ENCODE measurements at regions not wholly inside any gene's neighbourhood (a gene's known extent, or its start where the extent isn't known, plus 50 kb on each side); places are given as distances from the start of the nearest gene placed in this dataset.
"Not testable (repeated sequence)": the region's sequence is repeated elsewhere in the genome, so short reads cannot be mapped to it uniquely, and the experiment has no call there.

DNA sequence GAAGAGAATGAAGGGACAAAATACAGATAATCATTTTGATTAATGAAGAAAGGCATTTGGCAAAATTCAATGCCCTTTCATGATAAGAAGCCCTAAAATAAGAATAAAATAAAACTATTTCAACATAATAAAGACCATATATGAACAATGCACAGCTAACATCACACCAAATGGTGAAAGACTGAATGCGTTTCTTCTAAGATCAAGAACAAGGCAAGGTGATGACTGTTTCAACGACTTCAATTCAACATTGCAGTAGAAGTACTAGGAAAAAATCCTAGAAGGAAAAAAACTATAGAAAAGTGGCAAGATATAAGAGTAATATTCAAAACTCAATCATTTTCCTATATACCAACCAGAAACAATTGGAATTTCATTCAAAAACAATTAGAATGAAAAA, 280.1 kb upstream of the GRM7 start:
- no peak for DNase-seq (ENCODE audit: low spot score)

DNA sequence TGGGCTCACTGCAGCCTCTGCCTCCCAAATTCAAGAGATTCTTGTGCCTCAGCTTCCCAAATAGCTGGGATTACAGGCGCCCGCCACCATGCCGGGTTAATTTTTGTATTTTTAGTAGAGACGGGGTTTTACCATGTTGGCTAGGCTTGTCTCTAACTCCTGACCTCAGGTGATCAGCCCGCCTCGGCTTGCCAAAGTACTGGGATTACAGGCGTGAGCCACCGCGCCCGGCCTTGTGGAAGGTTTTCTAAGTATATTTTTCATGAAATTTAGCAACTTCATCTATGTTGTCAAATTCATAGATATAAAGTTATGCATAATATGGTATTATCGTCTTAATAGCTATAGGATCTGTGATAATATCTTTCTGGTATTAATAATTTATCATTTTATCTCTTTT, 275.6 kb upstream of the GRM7 start:
- no peak for DNase-seq (ENCODE audit: low spot score)

DNA sequence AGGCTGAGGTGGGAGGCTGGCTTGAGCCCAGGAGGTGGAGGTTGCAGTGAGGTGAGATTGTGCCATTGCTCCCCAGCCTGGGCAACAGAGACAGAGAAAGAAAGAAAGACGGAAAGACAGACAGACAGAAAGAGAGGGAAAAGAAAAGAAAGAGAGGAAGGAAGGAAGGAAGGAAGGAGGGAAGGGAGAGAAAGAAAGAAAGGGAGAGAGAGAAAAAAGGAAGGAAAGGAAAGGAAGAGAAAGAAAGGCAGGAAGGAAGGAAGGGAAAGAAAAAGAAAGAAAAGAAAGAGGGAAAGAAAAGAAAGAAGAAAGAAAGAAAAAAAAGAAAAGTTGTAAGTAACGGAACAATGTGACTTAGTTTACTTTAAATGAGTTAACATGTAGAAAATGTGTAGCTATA, 260.7 kb upstream of the GRM7 start:
- DNase-seq (ENCODE audit: low spot score), result no peak

GRCh38 chr3:6601374-6601773, 259.5 kb upstream of the GRM7 start:
- no peak for DNase-seq (ENCODE audit: low spot score)

GRCh38 chr3:6602329-6602728, 258.6 kb upstream of the GRM7 start:
- DNase-seq (ENCODE audit: low spot score), result no peak

GRCh38 chr3:6605227-6605626, 255.7 kb upstream of the GRM7 start:
- DNase-seq (ENCODE audit: low spot score), result no peak

- DNase-seq (ENCODE audit: low spot score), result no peak
Observed at GRCh38 chr3:6608843-6609242, 252.1 kb upstream of the GRM7 start.

- DNase-seq (ENCODE audit: low spot score), result no peak
Observed at GRCh38 chr3:6612034-6612616, 248.8 kb upstream of the GRM7 start.

GRCh38 chr3:6622260-6622659, 238.7 kb upstream of the GRM7 start:
- no peak for DNase-seq (ENCODE audit: low spot score)

DNA sequence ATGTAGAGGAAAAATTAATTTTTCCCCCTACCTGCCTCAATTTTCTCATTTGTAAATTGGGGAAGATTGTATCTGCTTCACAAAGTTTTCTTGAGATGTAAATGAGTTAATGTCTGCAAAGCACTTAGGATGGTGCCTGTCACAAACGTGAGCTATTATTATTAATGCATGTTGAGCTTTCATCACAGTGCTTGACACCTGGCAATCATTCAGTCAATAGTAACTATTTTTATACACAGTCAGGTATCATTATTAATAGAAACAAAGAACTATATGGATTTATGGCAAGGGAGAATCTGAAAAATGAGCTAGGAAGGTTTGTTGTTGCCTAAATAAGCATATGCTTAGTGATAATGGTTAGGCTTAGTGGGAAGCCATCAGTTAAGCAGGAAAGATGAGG, 238.2 kb upstream of the GRM7 start:
- no peak for DNase-seq (ENCODE audit: low spot score)

GRCh38 chr3:6631376-6631775, 229.5 kb upstream of the GRM7 start:
- DNase-seq (ENCODE audit: low spot score), result no peak

DNA sequence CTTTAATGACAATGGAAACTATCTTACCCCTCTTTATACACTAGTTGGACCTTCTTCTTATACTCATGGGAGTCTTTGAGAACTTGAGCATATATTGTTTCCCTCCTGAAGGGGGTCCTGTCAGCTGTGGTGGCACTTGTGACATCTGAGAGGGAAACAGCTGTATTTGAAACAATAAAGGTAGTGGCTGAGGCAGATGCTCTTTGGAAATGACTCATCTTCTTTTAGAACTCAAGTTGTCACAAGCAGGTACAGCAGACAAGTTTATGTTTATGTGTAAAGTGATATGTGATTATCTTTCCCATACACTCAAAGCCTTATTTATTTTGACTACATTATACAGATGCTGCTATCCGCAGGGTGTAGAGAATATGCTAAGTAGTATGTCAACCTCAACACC, 220.0 kb upstream of the GRM7 start:
- DNase-seq (ENCODE audit: low spot score), result no peak

DNA sequence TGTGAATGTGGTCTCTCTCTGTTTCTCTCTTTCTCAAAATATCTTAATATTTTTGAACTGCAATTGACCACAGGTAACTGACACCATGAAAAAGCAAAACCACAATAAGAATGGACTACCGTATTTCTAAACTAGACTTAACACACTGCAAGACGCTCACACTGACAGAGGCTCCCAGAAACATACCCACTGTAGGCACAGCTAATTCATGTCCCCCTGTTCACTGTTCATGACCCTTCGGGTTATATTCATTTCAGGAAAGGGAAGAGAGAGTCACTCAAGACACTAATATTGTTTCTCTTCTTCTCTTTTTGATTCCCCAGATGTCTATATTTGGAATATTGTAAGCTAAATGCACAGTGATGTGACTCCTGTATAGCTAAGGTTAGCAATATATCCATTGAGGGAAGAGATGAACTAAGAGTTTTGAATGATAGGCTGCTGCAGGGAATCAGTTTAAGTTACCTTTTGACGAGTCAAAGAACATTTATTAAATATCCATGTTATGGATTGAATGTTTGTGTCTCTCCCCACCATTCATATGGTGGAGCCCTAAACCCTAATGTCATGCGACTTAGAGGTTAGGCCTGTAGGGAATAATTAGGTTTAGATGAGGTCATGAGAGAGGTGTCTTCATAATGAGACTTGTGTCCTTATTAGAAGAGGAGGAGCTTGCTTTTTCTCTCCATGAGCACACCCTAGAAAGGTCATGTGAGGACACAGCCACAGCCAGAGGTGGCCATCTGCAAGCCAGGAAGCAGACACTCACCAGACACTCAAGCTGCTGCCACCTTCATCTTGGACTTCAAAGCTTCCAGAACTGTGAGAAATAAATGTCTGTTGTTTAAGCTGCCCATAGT, 216.6 kb upstream of the GRM7 start:
- DNase-seq (ENCODE audit: low spot score), result no peak

GRCh38 chr3:6654670-6655069, 206.2 kb upstream of the GRM7 start:
- no peak for DNase-seq (ENCODE audit: low spot score)

DNA sequence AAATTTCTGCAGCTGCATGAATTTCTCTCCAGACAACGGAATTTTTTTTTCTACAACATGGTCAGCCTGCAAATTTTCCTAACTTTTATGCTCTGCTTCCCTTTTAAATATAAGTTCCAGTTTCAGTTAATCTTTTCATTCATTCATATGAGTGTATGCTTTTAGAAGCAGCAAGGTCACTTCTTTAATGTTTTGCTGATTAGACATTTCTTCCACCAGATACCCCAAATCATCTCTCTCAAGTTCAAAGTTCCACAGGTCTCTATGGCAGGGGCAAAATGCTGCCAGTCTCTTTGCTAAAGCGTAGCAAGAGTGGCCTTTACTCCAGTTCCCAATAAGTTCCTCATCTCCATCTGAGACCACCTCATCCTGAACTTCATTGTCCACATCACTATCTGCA, 205.6 kb upstream of the GRM7 start:
- DNase-seq (ENCODE audit: low spot score), result no peak

GRCh38 chr3:6657591-6657990, 203.3 kb upstream of the GRM7 start:
- DNase-seq (ENCODE audit: low spot score), result no peak

DNA sequence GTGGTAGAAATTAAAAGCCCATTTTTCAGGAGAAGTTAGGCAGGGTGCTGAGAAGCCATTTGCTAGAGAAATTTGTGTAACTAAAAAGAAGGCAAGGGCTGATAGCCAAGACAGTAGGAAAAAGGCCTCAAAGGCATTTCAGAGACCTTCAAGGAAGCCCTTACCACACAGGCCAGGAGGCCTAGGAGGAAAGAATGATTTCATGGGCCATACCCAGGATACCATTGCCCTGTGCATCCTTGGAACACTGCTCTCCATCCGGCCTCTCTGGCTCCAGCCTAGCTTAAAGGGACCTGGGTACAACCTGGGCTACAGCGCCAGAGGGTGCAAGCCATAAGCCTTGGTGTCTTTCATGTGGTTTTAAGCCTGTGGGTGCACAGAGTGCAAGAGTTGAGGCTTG, 193.6 kb upstream of the GRM7 start:
- DNase-seq (ENCODE audit: low spot score), result no peak

DNA sequence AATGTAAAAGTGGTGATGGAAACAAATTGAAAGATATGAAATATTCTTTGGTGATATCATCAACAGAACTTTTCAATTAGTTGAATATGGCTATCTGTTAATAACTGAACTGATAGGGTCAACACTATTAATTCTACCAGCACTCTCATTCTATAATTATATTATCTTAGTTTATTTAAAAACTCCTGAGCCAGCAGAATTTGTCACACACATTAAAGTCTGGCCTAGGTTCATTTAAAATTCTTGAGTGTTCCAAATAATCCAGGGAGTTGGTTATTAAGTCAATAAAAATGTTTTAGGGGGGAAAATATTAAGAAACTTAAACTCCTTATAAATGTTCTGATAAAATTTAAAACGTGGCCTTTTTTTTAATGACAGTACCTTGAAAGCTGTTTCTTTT, 189.6 kb upstream of the GRM7 start:
- no peak for DNase-seq (ENCODE audit: low spot score)

DNA sequence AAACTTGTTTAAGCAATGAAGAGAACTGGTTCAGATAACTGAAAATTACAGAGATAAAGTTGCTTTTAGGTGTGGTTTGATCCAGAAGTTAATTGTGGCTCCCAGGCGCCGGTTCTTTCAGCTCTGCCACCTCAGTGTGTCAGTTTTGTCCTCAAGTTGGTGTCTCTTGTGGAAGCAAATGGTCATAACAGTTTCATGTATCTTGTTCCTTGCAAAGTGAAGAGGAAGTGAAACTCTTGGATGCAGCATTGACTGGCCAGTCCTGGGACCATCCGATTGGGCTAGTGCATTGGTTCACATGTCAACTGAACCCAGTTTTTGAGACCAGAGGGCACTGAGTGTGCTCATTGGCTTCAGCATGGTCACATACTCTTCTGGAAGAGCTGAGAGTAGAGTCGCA, 181.4 kb upstream of the GRM7 start:
- no peak for DNase-seq (ENCODE audit: low spot score)

GRCh38 chr3:6680119-6680806, 180.7 kb upstream of the GRM7 start:
- no peak for DNase-seq (ENCODE audit: low spot score)

GRCh38 chr3:6697285-6697684, 163.6 kb upstream of the GRM7 start:
- no peak for DNase-seq (ENCODE audit: low spot score)

GRCh38 chr3:6697722-6698121, 163.2 kb upstream of the GRM7 start:
- no peak for DNase-seq (ENCODE audit: low spot score)

- DNase-seq (ENCODE audit: low spot score), result not testable (repeated sequence)
Observed at GRCh38 chr3:6704817-6705216, 156.1 kb upstream of the GRM7 start.
